ENCODE measurements at regions not wholly inside any gene's neighbourhood (a gene's known extent, or its start where the extent isn't known, plus 50 kb on each side); places are given as distances from the start of the nearest gene placed in this dataset. TPM values are rescaled to one million over a fixed set of nuclear protein-coding genes. Genes with fewer than 3 reads are reported as not detected.

DNA sequence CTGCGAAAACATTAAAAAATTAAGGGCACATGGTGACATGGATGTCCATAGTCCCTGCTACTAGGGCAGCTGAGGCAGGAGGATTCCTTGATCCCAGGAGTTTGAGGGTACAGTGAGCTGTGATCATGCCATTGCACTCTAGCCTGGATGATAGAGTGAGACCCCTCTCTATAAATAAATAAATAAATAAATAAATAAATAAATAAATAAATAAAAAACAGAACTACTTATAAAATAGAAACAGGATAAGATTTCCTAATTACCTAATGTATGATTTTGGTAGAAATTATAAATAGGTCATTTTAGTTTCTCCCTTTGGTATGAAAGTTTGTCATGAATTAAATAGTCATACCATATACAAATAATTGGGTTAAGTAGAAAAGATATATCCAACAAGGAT is 916.2 kb downstream of the GRIK2 start:
- DNase-seq (ENCODE audit: low read depth): no peak
- H3K4me3 ChIP-seq (ENCODE audit: low read depth, low read length): no peak overlapping the region
- TF ChIP-seq, protein P1, sequence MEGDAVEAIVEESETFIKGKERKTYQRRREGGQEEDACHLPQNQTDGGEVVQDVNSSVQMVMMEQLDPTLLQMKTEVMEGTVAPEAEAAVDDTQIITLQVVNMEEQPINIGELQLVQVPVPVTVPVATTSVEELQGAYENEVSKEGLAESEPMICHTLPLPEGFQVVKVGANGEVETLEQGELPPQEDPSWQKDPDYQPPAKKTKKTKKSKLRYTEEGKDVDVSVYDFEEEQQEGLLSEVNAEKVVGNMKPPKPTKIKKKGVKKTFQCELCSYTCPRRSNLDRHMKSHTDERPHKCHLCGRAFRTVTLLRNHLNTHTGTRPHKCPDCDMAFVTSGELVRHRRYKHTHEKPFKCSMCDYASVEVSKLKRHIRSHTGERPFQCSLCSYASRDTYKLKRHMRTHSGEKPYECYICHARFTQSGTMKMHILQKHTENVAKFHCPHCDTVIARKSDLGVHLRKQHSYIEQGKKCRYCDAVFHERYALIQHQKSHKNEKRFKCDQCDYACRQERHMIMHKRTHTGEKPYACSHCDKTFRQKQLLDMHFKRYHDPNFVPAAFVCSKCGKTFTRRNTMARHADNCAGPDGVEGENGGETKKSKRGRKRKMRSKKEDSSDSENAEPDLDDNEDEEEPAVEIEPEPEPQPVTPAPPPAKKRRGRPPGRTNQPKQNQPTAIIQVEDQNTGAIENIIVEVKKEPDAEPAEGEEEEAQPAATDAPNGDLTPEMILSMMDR (IDR thresholded peaks at IDR 0.05; ENCODE audit: insufficient read depth, low read depth, low read length): no peak

- TF ChIP-seq, protein P1 (IDR thresholded peaks at IDR 0.05; ENCODE audit: insufficient read depth, low read depth, low read length): no peak
Measured at GRCh38 chr6:102300350-102300749, 906.8 kb downstream of the GRIK2 start.

GRCh38 chr6:102298051-102298450 is 904.5 kb downstream of the GRIK2 start:
- no peak overlapping the region for H3K4me3 ChIP-seq (ENCODE audit: low read depth, low read length)
- TF ChIP-seq, protein P1 (IDR thresholded peaks at IDR 0.05; ENCODE audit: insufficient read depth, low read depth, low read length): no peak
- no peak for DNase-seq (ENCODE audit: low read depth)

More at GRCh38 chr6:102300350-102300749, 906.8 kb downstream of the GRIK2 start:
- DNase-seq (ENCODE audit: low read depth): no peak
- no peak overlapping the region for H3K4me3 ChIP-seq (ENCODE audit: low read depth, low read length)

Small RNAs in the stretch of these regions (small RNA-seq; reads per million reads assigned to genes)
- gene RF00438: not detected

Measured in fibroblast of villous mesenchyme (primary cell).